G401 (cell line): ENCODE measurements at regions not wholly inside any gene's neighbourhood (a gene's known extent, or its start where the extent isn't known, plus 50 kb on each side); places are given as distances from the start of the nearest gene placed in this dataset.

ENCODE experiments used
- DNase-seq: peaks from one replicate; pipeline ENCODE4 v3.0.0-alpha.2; 2015; ENCODE audit warnings: low spot score
- in situ Hi-C: cut with HindIII; loops from 2 replicates; pipeline ENCODE4 v1.10.0; 2016; ENCODE audit warnings: low sequenced_read_pairs, mixed read lengths

GRCh38 chr3:127339016-127339415 lies 51.2 kb upstream of the PRR20G start:
- in situ Hi-C loops, result no loop called here
- DNase-seq, result no peak

- in situ Hi-C loops, result no loop called here
These were observed 50.2 kb upstream of the PRR20G start for GRCh38 chr3:127337911-127338531.

More at GRCh38 chr3:127337911-127338531, 50.2 kb upstream of the PRR20G start:
- DNase-seq, result no peak
